GM12878 (cell line): ENCODE measurements at regions not wholly inside any gene's neighbourhood (a gene's known extent, or its start where the extent isn't known, plus 50 kb on each side); places are given as distances from the start of the nearest gene placed in this dataset.

ENCODE experiments used
- KDM1A ChIP-seq: fragments of 200-600 bp; sonication (generic); IDR thresholded peaks from 2 replicates; pipeline ENCODE4 v1.6.1; 2016; ENCODE audit warnings: borderline replicate concordance
- MEF2B ChIP-seq: fragments of 450-650 bp; IDR thresholded peaks from 2 replicates; pipeline ENCODE4 v1.6.1; 2018; ENCODE audit warnings: mild to moderate bottlenecking, moderate library complexity; ENCODE audit not compliant: partially characterized antibody, poor library complexity, severe bottlenecking
- PAX5 ChIP-seq: IDR thresholded peaks from 2 replicates; pipeline ENCODE4 v1.6.1; 2011; ENCODE audit warnings: low read depth, low read length, borderline replicate concordance
- STAT1 ChIP-seq: fragments of 450-650 bp; conservative IDR thresholded peaks from 2 replicates; pipeline ENCODE4 v1.6.1; 2014; ENCODE audit warnings: antibody characterized with exemption, mild to moderate bottlenecking
- TF ChIP-seq, protein P1 (sequence below): fragments of 450-650 bp; IDR thresholded peaks from 2 replicates; pipeline ENCODE4 v1.6.1; 2017; ENCODE audit warnings: mild to moderate bottlenecking, moderate library complexity
- TF ChIP-seq, protein P2 (sequence below): fragments of 450-650 bp; conservative IDR thresholded peaks from 2 replicates; pipeline ENCODE4 v1.6.1; 2017; ENCODE audit warnings: mild to moderate bottlenecking, moderate library complexity
- TF ChIP-seq, protein P3 (sequence below): fragments of 150-350 bp; IDR thresholded peaks from 2 replicates; pipeline ENCODE4 v1.6.1; 2014; ENCODE audit warnings: mild to moderate bottlenecking, low read depth, low read length

DNA sequence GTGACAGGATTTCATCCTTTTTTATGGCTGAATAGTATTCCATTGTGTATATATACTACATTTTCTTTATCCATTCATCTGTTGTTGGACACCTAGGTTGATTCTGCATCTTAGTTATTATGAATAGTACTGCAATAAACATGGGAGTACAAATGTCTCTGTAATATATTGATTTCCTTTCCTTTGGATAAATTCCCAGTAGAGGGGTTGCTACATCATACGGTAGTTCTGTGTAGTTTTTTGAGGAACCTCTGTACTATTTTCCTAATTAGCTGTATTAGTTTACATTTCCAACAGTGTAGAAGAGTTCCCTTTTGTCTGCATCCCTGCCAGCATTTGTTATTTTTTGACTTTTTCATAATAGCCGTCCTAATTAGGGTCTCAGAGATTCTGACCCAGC is 201.3 kb downstream of the GIPC2 start (continued):
- TF ChIP-seq, protein P1, sequence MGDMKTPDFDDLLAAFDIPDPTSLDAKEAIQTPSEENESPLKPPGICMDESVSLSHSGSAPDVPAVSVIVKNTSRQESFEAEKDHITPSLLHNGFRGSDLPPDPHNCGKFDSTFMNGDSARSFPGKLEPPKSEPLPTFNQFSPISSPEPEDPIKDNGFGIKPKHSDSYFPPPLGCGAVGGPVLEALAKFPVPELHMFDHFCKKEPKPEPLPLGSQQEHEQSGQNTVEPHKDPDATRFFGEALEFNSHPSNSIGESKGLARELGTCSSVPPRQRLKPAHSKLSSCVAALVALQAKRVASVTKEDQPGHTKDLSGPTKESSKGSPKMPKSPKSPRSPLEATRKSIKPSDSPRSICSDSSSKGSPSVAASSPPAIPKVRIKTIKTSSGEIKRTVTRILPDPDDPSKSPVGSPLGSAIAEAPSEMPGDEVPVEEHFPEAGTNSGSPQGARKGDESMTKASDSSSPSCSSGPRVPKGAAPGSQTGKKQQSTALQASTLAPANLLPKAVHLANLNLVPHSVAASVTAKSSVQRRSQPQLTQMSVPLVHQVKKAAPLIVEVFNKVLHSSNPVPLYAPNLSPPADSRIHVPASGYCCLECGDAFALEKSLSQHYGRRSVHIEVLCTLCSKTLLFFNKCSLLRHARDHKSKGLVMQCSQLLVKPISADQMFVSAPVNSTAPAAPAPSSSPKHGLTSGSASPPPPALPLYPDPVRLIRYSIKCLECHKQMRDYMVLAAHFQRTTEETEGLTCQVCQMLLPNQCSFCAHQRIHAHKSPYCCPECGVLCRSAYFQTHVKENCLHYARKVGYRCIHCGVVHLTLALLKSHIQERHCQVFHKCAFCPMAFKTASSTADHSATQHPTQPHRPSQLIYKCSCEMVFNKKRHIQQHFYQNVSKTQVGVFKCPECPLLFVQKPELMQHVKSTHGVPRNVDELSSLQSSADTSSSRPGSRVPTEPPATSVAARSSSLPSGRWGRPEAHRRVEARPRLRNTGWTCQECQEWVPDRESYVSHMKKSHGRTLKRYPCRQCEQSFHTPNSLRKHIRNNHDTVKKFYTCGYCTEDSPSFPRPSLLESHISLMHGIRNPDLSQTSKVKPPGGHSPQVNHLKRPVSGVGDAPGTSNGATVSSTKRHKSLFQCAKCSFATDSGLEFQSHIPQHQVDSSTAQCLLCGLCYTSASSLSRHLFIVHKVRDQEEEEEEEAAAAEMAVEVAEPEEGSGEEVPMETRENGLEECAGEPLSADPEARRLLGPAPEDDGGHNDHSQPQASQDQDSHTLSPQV = no peak
- TF ChIP-seq MEF2B (no peak), KDM1A (no peak), PAX5 (no peak), STAT1 (no peak)
- TF ChIP-seq, protein P2, sequence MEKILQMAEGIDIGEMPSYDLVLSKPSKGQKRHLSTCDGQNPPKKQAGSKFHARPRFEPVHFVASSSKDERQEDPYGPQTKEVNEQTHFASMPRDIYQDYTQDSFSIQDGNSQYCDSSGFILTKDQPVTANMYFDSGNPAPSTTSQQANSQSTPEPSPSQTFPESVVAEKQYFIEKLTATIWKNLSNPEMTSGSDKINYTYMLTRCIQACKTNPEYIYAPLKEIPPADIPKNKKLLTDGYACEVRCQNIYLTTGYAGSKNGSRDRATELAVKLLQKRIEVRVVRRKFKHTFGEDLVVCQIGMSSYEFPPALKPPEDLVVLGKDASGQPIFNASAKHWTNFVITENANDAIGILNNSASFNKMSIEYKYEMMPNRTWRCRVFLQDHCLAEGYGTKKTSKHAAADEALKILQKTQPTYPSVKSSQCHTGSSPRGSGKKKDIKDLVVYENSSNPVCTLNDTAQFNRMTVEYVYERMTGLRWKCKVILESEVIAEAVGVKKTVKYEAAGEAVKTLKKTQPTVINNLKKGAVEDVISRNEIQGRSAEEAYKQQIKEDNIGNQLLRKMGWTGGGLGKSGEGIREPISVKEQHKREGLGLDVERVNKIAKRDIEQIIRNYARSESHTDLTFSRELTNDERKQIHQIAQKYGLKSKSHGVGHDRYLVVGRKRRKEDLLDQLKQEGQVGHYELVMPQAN = no peak
- TF ChIP-seq, protein P3, sequence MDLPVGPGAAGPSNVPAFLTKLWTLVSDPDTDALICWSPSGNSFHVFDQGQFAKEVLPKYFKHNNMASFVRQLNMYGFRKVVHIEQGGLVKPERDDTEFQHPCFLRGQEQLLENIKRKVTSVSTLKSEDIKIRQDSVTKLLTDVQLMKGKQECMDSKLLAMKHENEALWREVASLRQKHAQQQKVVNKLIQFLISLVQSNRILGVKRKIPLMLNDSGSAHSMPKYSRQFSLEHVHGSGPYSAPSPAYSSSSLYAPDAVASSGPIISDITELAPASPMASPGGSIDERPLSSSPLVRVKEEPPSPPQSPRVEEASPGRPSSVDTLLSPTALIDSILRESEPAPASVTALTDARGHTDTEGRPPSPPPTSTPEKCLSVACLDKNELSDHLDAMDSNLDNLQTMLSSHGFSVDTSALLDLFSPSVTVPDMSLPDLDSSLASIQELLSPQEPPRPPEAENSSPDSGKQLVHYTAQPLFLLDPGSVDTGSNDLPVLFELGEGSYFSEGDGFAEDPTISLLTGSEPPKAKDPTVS = no peak
